SU-DHL-6 (cell line): ENCODE measurements at regions not wholly inside any gene's neighbourhood (a gene's known extent, or its start where the extent isn't known, plus 50 kb on each side); places are given as distances from the start of the nearest gene placed in this dataset.

Experiments
- H2AFZ ChIP-seq: fragments of 200-600 bp; sonication (generic); 2 replicates; pipeline ENCODE4 v1.6.1; 2014; ENCODE audit warnings: low read depth, mild to moderate bottlenecking, moderate library complexity, mixed read lengths, antibody characterized with exemption, low read length; ENCODE audit not compliant: severe bottlenecking
- H3F3A ChIP-seq: fragments of 200-600 bp; shearing (Covaris generic); 2 replicates; pipeline ENCODE4 v1.6.0; 2016; ENCODE audit warnings: antibody characterized with exemption, mild to moderate bottlenecking; ENCODE audit not compliant: insufficient read depth
- H3K27ac ChIP-seq: fragments of 200-600 bp; sonication (generic); 2 replicates; pipeline ENCODE4 v1.5.1; 2016; ENCODE audit warnings: low read depth, mild to moderate bottlenecking, low read length, moderate library complexity, mixed read lengths
- H3K27me3 ChIP-seq: fragments of 200-600 bp; sonication (generic), shearing (Covaris generic); 2 replicates; pipeline ENCODE4 v1.6.0; 2014; ENCODE audit warnings: mild to moderate bottlenecking, low read length
- H3K36me3 ChIP-seq: fragments of 200-600 bp; sonication (generic); 2 replicates; pipeline ENCODE4 v1.6.1; 2014; ENCODE audit warnings: mild to moderate bottlenecking, low read length, mixed read lengths
- H3K4me2 ChIP-seq: fragments of 300-600, 200-600 bp; shearing (Covaris generic), sonication (generic); 2 replicates; pipeline ENCODE4 v1.6.0; 2014; ENCODE audit warnings: low read length, low read depth, mild to moderate bottlenecking; ENCODE audit not compliant: poor library complexity, severe bottlenecking
- H3K4me3 ChIP-seq: fragments of 200-600 bp; sonication (generic); 2 replicates; pipeline ENCODE4 v1.5.1; 2014; ENCODE audit warnings: antibody characterized with exemption, low read length, mild to moderate bottlenecking, mixed read lengths; ENCODE audit not compliant: insufficient read depth, poor library complexity, severe bottlenecking
- H3K79me2 ChIP-seq: fragments of 200-600 bp; sonication (generic); 2 replicates; pipeline ENCODE4 v1.6.1; 2014; ENCODE audit warnings: mild to moderate bottlenecking, low read length, moderate library complexity; ENCODE audit not compliant: insufficient read depth
- H3K9ac ChIP-seq: fragments of 200-600 bp; sonication (generic); 2 replicates; pipeline ENCODE4 v1.7.0; 2014; ENCODE audit warnings: mild to moderate bottlenecking, low read length
- H3K9me2 ChIP-seq: fragments of 200-600 bp; sonication (generic); replicated peaks from 2 replicates; pipeline ENCODE4 v1.6.1; 2014; ENCODE audit warnings: low read length; ENCODE audit not compliant: insufficient read depth
- H3K9me3 ChIP-seq: fragments of 200-600 bp; sonication (generic); 2 replicates; pipeline ENCODE4 v1.6.1; 2014; ENCODE audit warnings: low read length, mixed read lengths; ENCODE audit not compliant: insufficient read depth
- H4K20me1 ChIP-seq: fragments of 200-600 bp; sonication (generic); 2 replicates; pipeline ENCODE4 v1.6.1; 2014; ENCODE audit warnings: low read depth, mild to moderate bottlenecking, antibody characterized with exemption, low read length, moderate library complexity, mixed read lengths
- CTCF ChIP-seq: fragments of 200-600 bp; sonication (generic); IDR thresholded peaks from one replicate; pipeline ENCODE4 v1.5.1; 2017; ENCODE audit warnings: antibody characterized with exemption, mild to moderate bottlenecking, low read length, moderate library complexity; ENCODE audit not compliant: insufficient read depth, poor library complexity, severe bottlenecking
- EZH2phosphoT487 ChIP-seq: fragments of 200-600 bp; sonication (generic), shearing (Covaris generic); conservative IDR thresholded peaks from 2 replicates; pipeline ENCODE4 v1.6.1; 2018; ENCODE audit warnings: mild to moderate bottlenecking, antibody characterized with exemption, low read length, moderate library complexity, mixed read lengths

GRCh38 chr18:27428716-27429475 is 243.8 kb upstream of the CHST9 start:
- no peaks in the 10 kb centered on the region for H3K79me2 ChIP-seq

DNA sequence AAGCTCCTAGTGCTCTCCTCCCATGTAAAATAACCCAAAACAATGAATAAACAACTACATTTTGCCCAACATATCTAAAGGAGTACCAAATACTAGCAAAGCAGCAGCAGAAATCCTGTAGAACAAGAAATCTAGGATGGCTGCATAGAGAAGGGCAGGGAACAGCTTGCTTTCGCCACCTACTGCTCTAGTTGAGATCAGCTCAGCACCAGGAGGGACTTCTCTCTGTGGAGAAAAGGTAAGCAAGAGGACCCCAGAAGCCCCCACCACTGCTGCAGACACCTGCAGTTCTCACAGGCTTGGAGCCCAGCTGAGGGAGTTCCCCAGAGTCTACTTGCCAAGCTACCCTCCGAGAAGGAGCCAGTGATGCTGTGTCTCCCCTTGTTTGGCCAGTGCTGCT is 243.0 kb upstream of the CHST9 start:
- H3K27me3 ChIP-seq: no peaks in the 10 kb centered on the region
- TF ChIP-seq EZH2phosphoT487 (no peak), CTCF (no peak)
- H3K9ac ChIP-seq: no peak overlapping the region
- no peaks in the 10 kb centered on the region; the same call in 1 of the 2 replicates for H3K9me3 ChIP-seq
- no peaks in the 10 kb centered on the region for H3F3A ChIP-seq
- no peaks in the 10 kb centered on the region for H3K36me3 ChIP-seq
- no peaks in the 10 kb centered on the region for H3K79me2 ChIP-seq
- no peak overlapping the region for H3K4me3 ChIP-seq
- no peaks in the 10 kb centered on the region for H3K9me2 ChIP-seq
- no peak overlapping the region for H3K27ac ChIP-seq
- no peaks in the 10 kb centered on the region for H4K20me1 ChIP-seq
- H2AFZ ChIP-seq: no peak overlapping the region
- H3K4me2 ChIP-seq: no peak overlapping the region

More at GRCh38 chr18:27428716-27429475, 243.8 kb upstream of the CHST9 start:
- Histone ChIP-seq H3K27me3 (no peaks in the 10 kb centered on the region), H3K9me3 (no peaks in the 10 kb centered on the region; the same call in 1 of the 2 replicates), H3K36me3 (no peaks in the 10 kb centered on the region), H3K4me3 (no peak overlapping the region), H3K4me2 (no peak overlapping the region), H3K27ac (no peak overlapping the region), H3K9ac (no peak overlapping the region), H3F3A (no peaks in the 10 kb centered on the region), H2AFZ (no peak overlapping the region), H4K20me1 (no peaks in the 10 kb centered on the region), H3K9me2 (no peaks in the 10 kb centered on the region)
- TF ChIP-seq CTCF (no peak), EZH2phosphoT487 (no peak)

DNA sequence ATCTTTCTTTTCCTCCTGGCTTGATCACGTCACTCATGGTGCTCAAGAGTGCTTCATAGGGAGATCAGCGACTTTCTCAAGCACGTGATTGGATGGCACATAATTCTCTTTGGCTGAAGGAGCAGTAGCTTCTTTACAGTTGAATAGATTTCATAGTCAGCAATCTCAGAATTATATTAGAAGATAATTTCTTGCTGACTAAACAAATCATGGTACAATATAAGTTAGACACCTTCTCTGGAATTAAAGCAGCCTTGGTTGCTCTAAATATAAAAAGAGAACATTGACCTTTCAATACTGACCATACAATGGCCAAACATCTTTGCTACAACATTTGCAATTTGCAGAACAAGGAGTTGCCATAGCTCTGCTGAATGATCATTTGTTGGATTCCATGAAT is 238.5 kb upstream of the CHST9 start:
- H3K9ac ChIP-seq: no peak overlapping the region
- no peaks in the 10 kb centered on the region for H3K79me2 ChIP-seq
- no peak overlapping the region for H3K27ac ChIP-seq
- H3K27me3 ChIP-seq: no peaks in the 10 kb centered on the region
- H3K4me3 ChIP-seq: no peak overlapping the region
- no peaks in the 10 kb centered on the region for H4K20me1 ChIP-seq
- no peak overlapping the region for H3K4me2 ChIP-seq
- H3K9me3 ChIP-seq: no peaks in the 10 kb centered on the region
- H3F3A ChIP-seq: no peaks in the 10 kb centered on the region
- H2AFZ ChIP-seq: no peak overlapping the region
- no peaks in the 10 kb centered on the region for H3K9me2 ChIP-seq
- TF ChIP-seq EZH2phosphoT487: no peak
- no peak for TF ChIP-seq CTCF
- H3K36me3 ChIP-seq: no peaks in the 10 kb centered on the region
